DMS53 (cell line): ENCODE measurements at regions not wholly inside any gene's neighbourhood (a gene's known extent, or its start where the extent isn't known, plus 50 kb on each side); places are given as distances from the start of the nearest gene placed in this dataset.
"Not testable (repeated sequence)": the region's sequence is repeated elsewhere in the genome, so short reads cannot be mapped to it uniquely, and the experiment has no call there.

Experiments used
- DNase-seq: peaks from one replicate; lab custom pipeline; 2025; lab: John Stamatoyannopoulos, UW

DNA sequence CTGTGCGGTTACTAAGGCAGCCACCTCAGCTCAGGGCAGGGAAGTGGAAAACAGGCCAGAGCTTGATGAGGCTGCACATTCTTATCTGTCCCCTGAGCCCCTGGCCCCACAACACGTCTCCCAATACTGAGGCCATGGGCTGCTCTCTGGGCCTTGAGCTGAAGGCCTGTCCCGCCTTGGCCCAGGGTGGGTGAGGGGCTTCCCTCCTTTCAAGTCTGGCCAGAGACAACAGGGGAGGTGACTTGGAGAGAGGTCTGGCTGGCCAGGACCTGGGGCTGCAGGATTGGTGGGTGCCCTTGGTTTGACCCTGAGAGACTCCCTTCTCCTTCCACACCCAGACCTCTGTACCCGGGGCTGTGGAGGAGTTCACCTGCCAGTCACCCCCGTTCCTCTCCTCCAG, 563.8 kb downstream of the PTPRU start:
- no peak for DNase-seq

- DNase-seq: no peak
Observed at GRCh38 chr1:29798699-29799566, 562.6 kb downstream of the PTPRU start.

DNA sequence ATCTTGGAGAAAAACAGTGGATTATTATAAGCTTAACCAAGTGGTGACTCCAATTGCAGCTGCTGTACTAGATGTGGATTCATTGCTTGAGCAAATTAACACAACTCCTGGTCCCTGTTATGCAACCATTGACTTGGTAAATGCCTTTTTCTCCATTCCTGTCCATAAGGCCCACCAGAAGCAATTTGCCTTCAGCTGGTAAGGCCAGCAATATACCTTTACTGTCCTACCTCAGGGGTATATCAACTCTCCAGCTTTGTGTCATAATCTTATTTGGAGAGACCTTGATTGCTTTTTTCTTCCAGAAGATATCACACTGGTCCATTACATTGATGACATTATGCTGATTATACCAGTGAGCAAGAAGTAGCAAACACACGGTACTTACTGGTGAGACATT, 560.8 kb downstream of the PTPRU start:
- DNase-seq: not testable (repeated sequence)

DNA sequence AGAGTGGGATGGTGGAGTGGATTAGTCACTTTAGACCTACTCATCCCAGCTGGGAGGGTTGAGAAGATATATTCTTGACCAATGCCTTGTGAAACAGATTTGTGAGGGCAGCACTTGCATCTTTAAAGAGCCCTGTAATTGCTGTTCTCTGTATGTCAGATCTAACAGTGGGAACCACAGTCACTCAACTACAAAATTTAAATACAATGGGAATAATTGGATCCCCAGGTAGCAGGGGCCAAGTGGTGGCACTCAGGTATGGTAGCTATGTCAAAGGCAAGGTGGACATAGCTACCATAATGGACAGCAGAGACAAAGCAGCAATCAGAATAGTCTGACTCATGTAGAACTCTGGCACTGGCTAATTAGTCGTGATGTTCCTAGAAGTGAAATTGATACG, 559.6 kb downstream of the PTPRU start:
- DNase-seq: not testable (repeated sequence)

- no peak for DNase-seq
Observed at GRCh38 chr1:29793653-29794348, 557.5 kb downstream of the PTPRU start.

- DNase-seq: peak; percentile 78
Observed at GRCh38 chr1:29793101-29793546, 556.8 kb downstream of the PTPRU start.

GRCh38 chr1:29789910-29790247, 553.6 kb downstream of the PTPRU start:
- DNase-seq: no peak

DNA sequence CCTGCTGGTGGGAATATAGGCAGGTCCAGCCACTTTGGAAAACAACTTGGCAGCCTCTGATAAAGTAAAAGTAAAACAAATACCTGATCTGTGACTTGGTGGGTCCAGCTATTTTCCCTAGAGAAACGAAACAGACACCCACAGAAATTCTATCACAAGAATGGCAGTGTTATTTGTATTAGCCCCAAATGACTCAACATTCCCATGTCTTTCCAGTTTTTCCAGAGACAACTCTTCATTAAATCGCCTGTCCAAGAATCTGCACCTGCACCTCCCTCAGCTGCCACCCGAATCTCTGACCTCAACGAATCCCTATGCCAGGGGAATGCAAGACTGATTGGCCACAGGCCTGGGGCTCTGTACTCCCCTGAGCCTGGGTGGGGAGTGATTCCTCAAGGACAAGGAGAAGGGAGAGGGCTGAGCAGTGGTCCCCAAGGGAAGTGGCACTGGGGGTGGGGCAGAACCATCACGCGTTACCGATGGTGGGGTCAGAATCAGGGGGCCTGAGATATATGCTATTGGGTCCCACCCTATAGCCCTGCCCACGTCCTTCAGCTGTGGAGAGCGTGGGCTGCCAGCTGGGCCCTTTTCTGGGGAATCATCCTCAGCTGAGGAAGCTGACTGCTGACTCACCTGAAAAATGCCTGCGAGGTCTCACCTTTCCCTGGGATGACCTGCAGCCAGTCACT, 553.0 kb downstream of the PTPRU start:
- no peak for DNase-seq

DNA sequence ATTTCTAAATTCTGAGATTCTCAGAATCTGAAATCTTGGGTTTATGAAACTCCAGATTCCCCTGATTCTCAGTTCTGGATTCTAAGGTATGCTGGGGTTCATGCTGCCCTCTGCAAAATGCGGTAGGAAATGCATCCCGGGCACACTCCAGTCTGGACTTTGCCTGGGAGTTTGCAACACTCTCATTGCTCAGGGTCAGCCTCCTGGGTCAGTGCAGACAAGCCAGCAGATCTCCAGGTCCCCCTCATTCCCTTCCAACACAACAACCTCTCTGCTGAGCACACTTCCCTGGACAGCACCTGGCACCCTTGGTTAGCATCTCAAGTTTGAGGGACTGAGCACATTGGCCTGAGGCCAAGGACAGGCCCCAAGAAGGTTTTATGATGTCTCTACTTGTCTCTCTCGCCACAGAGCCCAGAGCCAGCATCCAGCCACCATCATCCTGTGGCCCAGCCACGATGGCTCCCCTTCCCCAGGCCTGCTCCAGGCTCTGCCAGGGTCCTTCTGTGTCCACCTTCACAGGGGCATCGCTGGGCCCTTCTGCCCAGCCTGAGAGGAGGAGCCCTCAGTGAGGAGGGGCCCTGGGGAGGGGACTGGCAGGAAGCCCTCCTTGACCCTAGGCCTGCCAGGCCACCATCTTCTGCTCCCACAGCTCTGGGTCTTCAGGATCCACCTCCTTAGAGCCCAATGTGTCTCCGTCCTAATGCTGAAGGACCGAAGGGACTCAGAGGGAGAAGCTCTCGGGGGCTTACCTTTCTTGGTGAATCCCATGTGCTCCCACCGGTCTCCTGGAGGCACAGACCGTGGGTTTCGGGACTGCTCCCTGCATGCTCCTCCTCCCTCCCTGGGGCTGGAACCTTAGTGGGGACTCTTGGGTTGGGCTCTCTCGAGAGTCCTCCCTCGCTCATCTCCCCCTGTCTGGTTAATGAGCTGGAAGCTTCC, 550.7 kb downstream of the PTPRU start:
- DNase-seq: no peak

DNA sequence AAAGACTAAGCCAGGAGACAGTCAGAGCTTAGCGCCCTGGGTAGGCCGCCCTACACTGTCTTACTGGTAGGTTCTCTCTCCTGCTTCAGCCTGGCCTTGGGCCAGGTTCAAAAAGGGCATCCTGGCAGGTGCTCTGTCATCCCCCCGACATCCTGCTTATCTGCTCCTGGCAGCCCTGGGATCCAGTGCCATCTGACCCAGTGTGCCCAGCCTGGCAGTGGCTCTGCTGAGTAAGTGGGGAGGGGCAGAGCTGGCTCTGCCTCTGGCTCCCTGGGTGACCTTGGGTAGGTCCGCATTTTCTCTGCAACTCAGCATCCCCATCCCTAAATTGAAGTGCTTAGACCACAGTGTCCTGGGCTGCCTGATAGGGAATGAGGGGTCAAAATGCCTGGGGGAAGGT, 549.9 kb downstream of the PTPRU start:
- no peak for DNase-seq

DNA sequence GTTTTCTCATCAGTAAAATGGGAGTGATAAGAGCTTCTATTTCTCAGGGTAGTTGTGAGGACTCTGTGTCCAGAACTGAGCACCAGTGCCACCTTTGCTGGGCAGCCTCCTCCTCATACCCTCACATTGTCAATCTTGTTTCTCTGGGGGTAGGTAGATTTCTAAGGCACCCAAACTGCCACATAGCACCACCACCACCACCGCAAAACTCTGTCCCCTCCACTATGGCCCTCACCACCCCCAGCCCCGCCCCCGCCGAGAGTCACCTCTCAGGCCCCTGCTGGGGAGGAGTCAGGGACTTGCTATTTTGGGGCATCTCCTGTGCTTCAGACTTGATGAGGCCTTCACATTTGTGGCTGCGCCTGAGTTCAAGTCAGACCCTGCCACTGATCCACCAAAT, 549.2 kb downstream of the PTPRU start:
- no peak for DNase-seq

DNA sequence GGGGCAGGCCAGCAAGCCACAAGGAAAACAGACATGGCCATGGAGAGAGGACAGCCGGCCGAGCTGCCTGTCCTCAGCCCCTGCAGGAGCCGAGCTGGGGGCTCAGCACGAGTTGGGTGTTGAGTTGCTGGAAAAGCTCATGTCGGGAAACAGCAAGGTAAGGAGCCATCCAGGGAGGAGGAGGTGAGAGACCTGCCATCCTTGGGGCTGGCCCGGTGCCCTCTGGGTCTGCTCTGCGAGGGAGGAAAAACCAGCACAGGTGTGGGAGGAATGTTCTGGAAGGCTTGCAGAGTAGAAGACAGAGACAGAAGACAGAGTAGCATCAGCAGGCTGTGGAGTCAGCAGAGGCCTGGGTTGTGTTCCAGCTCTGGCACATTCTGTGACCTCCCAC, 548.8 kb downstream of the PTPRU start:
- DNase-seq: no peak

DNA sequence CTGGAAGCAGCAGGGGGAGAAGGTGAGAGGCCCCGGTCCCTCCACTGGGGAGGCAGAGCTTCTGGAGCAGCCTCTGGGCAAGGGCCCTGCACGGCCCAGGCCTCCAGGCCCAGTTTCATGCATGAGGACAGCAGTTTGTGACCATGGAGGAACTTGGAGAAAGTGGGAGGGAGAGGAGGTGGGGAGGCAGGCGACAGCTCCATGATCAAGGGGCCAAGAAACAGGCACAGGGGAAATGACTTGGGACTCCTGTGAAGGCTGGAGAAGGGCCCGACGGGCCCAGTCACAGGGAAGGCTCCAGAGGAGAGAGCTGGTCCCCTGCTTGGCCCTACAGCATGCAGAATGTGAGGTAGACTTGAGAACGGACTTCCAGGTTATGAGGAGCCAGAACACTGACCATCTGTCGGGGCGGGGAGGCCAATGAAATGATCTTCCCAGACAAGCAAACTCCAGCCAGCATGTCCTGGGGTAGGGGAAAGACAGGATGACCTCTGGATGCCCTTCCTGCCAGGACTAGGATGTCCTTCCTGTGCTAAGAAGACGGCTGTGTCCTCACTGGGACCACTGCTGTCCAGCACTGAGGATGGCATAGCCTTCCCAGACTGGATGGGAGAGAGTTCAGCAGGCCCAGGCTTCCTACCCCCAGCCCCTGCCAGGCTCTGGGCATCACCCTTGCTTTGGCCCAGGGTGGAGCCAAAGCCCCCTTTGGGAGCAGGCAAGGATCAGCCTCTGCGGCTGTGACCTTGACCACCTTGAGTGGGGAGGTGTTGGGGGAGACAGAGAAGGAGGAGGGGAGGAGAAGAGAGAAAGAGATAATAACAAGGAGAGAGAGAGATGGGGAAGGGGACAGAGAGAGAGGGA, 548.2 kb downstream of the PTPRU start:
- DNase-seq: no peak

DNA sequence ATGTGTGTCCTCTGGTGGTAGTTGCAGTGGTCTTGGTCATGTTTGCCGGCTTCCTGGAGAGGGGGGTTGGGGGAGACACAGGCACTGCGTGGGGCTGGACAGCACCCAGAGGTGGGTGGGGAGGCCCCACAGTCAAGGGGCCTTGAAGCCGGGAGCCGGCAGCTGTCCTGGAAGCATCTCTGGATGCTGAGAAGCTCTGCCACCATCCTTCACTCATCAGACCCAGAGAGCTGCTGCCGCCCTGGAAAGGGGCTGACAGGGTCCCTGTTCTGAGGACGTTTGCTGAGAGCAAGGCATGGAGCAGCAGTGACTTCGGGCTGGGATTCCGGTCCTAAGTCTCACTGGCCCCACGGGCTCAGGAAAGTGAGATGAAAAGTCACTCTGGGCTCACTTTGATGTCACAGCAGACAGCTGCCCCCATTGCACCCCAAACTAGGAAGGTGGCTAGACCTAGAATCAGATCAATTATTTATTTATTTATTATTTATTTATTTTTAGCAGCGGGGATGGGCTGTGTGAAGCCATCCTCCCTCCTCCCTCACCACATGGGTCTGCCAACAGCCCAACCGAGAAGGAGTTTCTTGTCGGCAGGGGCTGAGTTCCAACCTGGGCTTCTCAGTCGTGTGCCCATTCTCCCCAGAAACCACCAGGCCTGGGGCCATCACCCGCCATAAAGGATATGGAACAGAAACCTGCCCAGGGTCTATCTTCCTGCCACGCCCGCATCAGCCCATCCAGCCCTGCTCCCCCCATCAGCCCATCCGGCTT, 547.4 kb downstream of the PTPRU start:
- DNase-seq: no peak

DNA sequence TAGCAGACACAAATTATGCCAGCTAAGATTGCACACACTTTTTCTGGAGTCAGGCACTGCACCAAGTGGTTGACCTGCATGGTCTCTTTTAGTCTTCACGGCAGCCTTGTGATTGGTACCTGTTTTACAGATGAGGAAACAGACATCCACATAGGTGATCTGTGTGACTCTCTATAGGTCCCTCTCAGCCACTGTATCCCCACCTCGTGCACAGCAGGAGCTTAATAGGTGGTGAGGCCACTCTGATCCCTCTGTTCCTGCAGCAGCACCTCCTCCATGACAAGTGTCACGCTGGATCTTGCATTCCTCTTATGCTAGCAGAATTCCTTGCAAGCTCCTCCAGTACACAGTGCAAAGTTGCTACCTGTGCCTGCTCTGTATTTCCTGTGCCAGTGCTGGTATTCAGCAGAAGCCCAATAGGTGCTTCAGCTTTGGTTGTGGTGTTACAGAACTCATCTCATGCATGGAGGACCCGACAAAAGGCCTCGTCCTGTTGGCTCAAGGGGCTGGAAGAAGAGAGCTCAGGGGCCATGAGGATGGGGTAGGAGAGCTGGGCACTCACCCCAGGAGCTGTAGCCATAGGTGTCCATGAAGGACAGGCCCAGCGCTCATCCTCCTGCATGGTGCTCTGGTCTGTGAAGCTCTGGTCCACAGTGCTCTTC, 546.7 kb downstream of the PTPRU start:
- DNase-seq: no peak

DNA sequence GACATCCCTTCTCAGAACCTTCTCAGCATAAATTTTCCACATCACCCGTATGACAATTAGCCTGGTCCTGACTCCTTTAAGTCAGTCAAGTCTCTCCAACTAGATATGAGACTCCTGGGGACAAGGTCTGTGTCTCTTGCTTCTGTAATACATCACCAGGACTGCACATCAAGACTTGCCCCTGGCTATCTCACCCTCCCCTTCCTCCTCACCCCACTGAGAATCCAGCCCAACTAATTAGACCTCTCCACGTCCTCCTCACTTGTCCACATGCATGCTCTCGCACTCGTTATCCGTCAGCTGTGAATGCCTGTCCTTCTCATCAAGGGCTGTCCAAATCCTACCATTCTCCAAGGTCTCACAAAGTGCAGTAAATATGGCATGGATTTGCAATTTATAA, 542.8 kb downstream of the PTPRU start:
- no peak for DNase-seq

DNA sequence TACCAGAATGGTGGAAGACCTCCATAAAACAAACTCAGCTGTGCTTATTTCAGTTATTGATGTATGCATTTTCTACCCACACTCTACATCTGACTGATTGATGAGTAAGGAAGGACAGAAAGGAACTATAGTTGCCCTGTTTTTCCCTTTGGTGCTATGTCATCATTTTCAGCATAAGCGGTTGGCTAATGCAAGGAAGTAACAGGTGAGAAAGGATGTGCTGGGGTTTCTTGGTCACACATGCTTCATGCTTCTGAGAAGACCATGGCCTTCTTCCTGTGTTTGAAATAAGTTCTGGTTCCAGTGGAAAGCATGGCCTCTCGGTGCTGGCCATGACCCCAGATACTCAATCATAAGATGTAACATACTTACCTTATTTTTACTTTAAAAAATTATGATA, 541.2 kb downstream of the PTPRU start:
- no peak for DNase-seq

GRCh38 chr1:29774355-29774754, 538.0 kb downstream of the PTPRU start:
- no peak for DNase-seq

DNA sequence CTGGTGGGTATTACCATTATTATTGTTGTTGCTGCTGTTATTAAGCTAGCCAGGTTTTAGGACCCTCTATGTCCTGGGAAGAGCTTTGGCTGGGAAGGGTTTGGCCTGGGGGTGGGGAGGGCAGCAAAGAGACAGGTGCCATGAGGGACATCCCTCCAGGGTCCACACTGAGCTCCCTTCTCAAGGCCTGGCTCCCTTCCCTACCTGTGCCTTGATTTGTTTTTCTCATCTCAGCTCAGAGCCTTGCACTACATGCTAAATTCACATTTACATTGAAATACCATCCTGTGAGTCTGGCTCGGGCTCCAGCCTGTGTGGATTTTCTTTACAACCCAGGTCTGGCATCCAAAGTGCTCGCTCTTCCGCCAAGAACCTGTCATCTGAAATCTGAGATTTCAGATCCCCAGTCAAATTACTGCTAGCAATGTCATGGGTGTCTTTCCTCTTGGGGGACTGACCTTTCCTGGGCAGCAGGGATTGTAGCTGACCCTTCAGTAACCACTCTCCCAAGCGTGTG, 536.3 kb downstream of the PTPRU start:
- no peak for DNase-seq
